ENCODE measurements at regions not wholly inside any gene's neighbourhood (a gene's known extent, or its start where the extent isn't known, plus 50 kb on each side); places are given as distances from the start of the nearest gene placed in this dataset.

GRCh38 chr7:14962778-14963177 lies 60.2 kb upstream of the DGKB start:
- H3K36me3 ChIP-seq (ENCODE audit: control insufficient read depth, insufficient read depth, low read length) = no peaks in the 10 kb centered on the region
- no peaks in the 10 kb centered on the region for H3K27me3 ChIP-seq (replicated peaks; ENCODE audit: control insufficient read depth, insufficient read depth, low read length)
- no peak overlapping the region for H3K4me3 ChIP-seq (replicated peaks; ENCODE audit: low read depth, low read length)
- no peak for DNase-seq (ENCODE audit: extremely low read depth, insufficient read length)
- no peak for TF ChIP-seq CTCF (IDR thresholded peaks at IDR 0.05; ENCODE audit: insufficient read depth, low read length, poor library complexity, severe bottlenecking)

GRCh38 chr7:14960721-14961120 lies 58.2 kb upstream of the DGKB start:
- H3K36me3 ChIP-seq (ENCODE audit: control insufficient read depth, insufficient read depth, low read length) = no peaks in the 10 kb centered on the region
- no peak for TF ChIP-seq CTCF (IDR thresholded peaks at IDR 0.05; ENCODE audit: insufficient read depth, low read length, poor library complexity, severe bottlenecking)
- H3K4me3 ChIP-seq (replicated peaks; ENCODE audit: low read depth, low read length) = no peak overlapping the region
- DNase-seq (ENCODE audit: extremely low read depth, insufficient read length) = no peak
- no peaks in the 10 kb centered on the region for H3K27me3 ChIP-seq (replicated peaks; ENCODE audit: control insufficient read depth, insufficient read depth, low read length)

GRCh38 chr7:14959339-14959738 lies 56.8 kb upstream of the DGKB start:
- no peak for DNase-seq (ENCODE audit: extremely low read depth, insufficient read length)
- no peak for TF ChIP-seq CTCF (IDR thresholded peaks at IDR 0.05; ENCODE audit: insufficient read depth, low read length, poor library complexity, severe bottlenecking)
- H3K36me3 ChIP-seq (ENCODE audit: control insufficient read depth, insufficient read depth, low read length) = no peaks in the 10 kb centered on the region
- H3K4me3 ChIP-seq (replicated peaks; ENCODE audit: low read depth, low read length) = no peak overlapping the region
- H3K27me3 ChIP-seq (replicated peaks; ENCODE audit: control insufficient read depth, insufficient read depth, low read length) = no peaks in the 10 kb centered on the region

- TF ChIP-seq CTCF (IDR thresholded peaks at IDR 0.05; ENCODE audit: insufficient read depth, low read length, poor library complexity, severe bottlenecking) = no peak
- Histone ChIP-seq H3K4me3 (replicated peaks; ENCODE audit: low read depth, low read length) (no peak overlapping the region), H3K27me3 (replicated peaks; ENCODE audit: control insufficient read depth, insufficient read depth, low read length) (no peaks in the 10 kb centered on the region), H3K36me3 (ENCODE audit: control insufficient read depth, insufficient read depth, low read length) (no peaks in the 10 kb centered on the region)
- no peak for DNase-seq (ENCODE audit: extremely low read depth, insufficient read length)
These were observed 51.5 kb upstream of the DGKB start for GRCh38 chr7:14954035-14954434.
